DND-41 (cell line): ENCODE measurements at regions not wholly inside any gene's neighbourhood (a gene's known extent, or its start where the extent isn't known, plus 50 kb on each side); places are given as distances from the start of the nearest gene placed in this dataset.

ENCODE experiments used
- CTCF ChIP-seq: IDR thresholded peaks from 2 replicates; pipeline ENCODE4 v1.5.1; 2012; ENCODE audit warnings: borderline replicate concordance, low read length, moderate library complexity, mild to moderate bottlenecking; ENCODE audit not compliant: poor library complexity, severe bottlenecking; ENCODE audit errors: extremely low read depth
- EZH2 ChIP-seq: IDR thresholded peaks from 3 replicates; pipeline ENCODE4 v1.6.1; 2012; ENCODE audit warnings: borderline replicate concordance, low read depth, mild to moderate bottlenecking, moderate library complexity, low read length, inconsistent platforms; ENCODE audit not compliant: severe bottlenecking

- TF ChIP-seq EZH2 = no peak
- TF ChIP-seq CTCF = no peak
Observed at GRCh38 chr14:41154143-41154807, 452.4 kb upstream of the LRFN5 start.
